GM19240 (cell line): ENCODE measurements at regions not wholly inside any gene's neighbourhood (a gene's known extent, or its start where the extent isn't known, plus 50 kb on each side); places are given as distances from the start of the nearest gene placed in this dataset.
"Not testable (repeated sequence)": the region's sequence is repeated elsewhere in the genome, so short reads cannot be mapped to it uniquely, and the experiment has no call there.

Experiments
- DNase-seq: peaks from one replicate; pipeline ENCODE4 v3.0.0; 2011; ENCODE audit warnings: low spot score; ENCODE audit not compliant: insufficient read length

DNA sequence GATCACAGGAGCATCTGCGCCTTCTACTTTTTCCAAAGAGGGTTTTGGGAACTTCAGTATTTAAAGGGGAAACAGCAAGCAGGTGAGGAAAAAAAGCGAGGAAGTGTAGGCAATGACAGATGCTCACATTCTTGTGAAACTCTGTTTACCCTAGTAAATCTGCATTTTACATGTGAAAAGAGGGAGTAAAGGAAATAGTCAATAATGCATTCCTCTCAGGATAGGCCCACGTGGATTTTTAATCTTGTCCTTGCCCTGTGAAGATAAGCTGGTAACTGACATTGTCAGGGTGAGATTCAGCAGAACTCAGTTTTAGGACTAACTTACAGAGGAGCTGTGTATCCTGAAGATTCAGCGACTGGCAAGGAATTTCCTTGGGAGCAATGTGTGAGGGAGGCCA, 1119.2 kb upstream of the TMEM132C start:
- DNase-seq: no peak

DNA sequence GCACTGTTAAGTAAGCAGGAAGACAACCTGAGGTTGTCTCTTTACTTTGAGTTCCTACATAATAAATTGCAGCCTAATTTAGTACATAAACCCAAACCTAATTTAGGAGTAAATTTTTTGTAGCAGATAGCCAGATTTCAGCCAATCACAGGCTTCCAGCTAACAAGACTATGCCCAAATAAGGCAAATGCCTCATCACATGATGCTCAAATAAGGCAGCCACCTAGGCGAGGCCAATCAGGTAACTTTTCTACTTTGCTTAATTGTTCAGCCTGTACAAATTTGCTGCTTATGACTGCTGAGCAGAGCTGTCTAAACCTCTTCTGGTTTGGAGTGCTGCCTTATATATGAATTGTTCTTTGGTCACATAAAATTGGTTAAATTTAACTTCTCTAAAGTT, 1118.7 kb upstream of the TMEM132C start:
- no peak for DNase-seq

DNA sequence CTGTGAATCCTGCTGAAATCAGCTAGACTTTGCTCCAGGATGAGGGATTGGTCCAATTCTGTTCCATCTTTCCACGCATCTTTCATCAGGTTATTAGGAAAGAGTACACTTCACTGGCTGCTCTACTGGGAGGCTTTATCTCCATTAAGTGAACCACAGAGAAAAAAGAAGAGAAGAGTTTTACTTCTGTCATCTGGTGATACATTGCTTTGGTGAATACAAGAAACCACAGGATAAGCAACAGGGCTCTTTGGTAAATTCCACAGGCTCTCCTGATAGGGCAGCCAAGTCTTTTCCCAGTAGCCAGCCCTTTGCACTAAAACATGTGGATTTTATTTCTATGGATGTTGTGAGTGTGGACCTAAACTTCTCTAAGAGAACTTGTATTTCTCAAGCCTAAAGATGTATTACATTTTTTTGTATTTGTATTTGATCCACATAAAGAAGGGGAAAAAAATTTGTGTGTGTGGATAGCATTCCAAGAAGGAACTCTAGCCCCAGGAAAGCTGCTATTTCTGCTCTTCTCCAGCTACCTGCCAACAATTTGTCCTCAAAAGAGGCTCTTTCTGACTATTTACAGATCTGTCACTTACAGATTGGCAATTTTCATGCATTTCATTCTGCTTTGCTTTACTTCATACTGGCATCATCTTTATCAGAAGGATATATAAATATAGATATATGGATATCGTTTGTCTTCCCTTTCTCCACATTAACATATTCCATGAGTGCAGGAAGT, 1117.6 kb upstream of the TMEM132C start:
- DNase-seq: no peak

DNA sequence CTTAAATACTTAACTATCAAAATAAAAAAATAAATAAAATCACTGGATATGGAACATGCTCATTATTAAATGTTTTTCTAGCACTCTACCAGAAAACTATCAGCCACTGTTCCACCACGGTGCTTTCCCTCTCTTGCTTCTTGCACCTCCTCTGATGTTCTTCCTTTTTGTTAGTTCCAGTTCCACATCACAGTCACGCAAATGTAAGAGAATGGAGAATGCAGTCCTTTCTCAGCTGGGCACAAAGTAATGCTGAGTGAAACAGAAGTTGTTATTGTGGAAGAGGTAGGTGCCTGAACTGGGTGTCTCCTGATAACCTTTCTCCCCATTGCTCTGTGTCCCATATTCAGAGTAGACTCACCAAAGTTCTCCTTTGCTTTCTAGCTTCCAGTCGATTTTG, 1116.9 kb upstream of the TMEM132C start:
- DNase-seq: no peak

DNA sequence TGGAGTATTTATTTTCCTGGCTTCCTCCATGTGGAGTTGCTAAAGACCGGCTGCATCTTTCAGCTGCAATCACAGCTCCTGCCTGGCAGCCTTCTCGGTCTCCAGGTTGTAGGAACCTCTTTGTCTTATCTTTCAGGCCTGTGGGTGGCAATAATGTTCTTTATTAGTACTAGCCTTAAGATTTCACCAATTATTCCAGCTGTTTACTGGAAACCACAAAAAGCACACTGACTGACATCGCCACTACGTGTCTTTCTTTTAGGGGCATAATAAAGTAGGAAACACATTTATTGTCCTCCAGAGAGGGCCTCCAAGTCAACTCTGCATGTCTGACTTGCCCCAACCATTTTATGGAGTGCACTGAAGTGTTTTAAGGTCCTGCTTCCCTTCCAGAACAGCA, 1116.5 kb upstream of the TMEM132C start:
- no peak for DNase-seq

DNA sequence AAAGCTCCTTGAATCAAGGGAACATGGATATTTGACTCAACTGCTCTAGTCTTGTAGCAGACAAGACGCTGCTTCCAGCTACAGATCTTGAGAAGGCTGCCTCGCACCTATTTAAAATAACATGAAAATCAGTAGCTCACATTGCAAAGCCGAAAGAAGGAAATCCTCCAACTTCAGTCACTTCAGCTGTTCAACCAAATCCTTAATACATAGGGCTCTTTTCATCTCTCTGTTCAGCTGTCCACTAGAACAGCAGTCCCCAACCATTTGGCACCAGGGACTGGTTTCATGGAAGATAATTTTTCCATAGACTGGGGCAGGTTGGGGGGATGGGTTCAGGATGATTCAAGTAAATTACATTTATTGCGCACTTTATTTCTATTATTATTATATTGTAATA, 1116.0 kb upstream of the TMEM132C start:
- DNase-seq: no peak

DNA sequence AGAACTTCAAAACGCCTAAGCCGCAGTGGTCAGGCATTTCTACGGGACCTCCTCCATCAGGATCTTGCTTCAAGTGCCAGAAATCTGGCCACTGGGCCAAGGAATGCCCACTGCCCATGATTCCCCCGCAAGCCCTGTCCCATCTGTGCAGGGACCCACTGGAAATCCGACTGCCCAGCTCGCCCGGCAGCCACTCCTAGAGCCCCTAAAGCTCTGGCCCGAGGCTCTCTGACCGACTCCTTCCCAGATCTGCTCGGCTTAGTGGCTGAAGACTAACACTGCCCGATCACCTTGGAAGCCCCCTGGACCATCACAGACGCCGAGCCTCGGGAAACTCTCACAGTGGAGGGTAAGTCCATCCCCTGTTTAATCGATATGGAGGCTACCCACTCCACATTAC, 1113.0 kb upstream of the TMEM132C start:
- no peak for DNase-seq

DNA sequence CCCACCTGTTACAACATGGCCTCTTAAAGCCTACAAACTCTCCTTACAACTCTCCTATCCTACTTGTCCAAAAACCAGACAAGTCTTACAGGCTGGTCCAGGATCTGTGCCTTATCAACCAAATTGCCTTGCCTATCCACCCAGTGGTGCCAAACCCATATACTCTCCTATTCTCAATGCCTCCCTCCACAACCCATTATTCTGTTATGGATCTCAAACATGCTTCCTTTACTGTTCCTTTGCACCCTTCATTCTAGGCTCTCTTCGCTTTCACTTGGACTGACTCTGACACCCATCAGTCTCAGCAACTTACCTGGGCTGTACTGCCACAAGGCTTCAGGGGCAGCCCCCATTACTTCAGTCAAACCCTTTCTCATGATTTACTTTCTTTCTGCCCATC, 1112.1 kb upstream of the TMEM132C start:
- DNase-seq: not testable (repeated sequence)

DNA sequence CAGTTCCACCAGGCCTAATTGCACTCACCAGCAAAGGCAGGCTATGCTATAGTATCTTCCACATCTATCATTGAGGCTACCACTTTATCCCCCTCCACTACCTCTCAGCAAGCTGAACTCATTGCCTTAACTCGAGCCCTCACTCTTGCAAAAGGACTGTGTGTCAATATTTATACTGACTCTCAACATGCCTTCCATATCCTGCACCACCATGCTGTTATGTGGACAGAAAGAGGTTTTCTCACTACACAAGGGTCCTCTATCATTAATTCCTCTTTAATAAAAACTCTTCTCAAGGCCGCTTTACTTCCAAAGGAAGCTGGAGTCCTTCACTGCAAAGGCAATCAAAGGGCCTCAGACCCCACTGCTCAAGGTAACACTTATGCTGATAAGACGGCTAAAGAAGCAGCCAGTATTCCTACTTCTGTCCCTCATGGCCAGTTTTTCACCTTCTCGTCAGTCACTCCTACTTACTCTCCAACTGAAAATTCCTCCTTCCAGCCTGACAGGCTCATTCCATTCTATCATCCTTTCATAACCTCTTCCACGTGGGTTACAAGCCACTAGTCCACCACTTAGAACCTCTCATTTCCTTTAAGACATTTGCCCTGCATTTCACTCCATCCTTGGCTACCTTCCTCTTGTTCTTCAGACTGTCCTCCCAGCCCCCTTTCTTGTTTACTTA, 1110.9 kb upstream of the TMEM132C start:
- DNase-seq: not testable (repeated sequence)

DNA sequence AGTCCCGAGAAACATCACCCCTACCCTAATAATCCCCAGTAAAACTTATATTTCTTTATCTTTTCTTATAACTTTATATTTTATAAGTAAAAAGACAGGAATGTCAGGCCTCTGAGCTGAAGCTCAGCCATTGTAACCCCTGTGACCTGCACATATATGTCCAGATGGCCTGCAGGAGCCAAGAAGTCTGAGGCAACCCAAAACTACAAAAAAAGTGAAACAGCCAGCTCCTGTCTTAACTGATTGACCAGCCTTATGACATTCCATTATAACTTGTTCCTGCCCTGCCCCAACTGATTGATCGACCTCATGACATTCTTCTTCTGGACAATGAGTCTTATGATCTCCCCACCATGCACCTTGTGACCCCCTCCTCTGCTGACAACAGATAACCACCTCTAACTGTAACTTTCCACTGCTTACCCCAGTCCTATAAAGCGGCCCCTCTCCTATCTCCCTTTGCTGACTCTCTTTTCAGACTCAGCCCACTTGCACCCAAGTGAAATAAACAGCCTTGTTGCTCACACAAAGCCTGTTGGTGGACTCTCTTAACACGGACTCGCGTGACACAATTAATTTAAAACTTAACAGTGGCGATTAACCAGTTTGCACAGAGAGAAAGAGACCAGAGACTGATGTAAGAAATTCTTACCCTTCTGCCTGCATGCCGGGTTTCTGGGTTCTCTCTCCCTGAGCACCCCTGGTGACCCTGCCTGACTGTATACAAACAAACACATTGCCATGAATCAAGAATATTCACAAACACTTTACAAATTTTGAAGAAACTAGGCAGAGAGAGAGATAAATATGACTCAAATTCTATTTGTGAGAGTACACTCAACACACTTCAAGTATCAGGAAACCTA, 1109.2 kb upstream of the TMEM132C start:
- not testable (repeated sequence) for DNase-seq

DNA sequence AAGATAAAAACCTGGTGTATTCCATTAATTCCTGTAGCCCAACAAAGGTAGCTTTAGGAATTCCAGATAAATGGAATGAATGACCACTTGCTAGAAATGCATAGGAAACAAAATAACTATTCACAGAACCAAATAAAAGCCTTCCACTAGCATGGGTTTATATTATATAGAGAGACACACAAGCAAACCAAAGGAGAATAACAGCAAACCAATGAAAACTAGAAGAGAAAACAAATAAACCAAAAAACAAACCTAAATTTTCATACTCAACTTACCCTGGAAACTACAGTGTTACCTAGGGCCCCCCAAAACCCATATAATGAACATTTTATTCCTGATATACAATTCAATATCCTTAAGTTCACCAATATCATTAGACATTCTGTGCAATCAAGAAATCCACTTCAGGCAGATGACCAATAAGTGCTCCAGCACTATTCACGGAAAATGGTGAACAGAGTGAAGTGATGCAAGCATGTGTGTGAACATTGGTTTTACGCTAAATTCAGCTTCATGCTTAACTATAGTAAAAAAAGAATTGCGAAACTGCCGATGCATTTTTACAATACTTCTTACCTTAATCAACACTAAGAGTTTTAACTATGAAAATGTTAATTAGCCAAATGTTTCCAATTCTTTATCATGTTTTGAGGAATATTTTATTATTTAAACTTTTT, 1108.4 kb upstream of the TMEM132C start:
- DNase-seq: no peak

DNA sequence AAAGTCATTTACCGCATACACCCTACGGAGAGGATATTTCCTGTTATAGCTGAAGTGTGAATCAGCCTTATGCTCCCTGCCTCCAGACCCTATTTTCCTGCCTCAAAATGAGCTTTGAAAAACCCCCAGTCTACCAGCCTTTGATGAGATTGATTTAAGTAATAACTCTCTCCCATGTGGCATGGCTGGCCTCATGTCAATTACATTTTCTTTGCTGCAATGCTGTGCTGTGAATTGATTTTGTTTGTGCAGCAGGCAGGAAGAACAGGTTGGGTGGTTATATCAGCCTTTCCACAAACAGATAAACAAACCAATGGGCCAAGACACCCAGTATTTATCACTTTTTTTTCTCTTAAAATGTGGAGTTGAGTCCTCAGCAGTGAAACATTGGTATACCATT, 1105.5 kb upstream of the TMEM132C start:
- no peak for DNase-seq

DNA sequence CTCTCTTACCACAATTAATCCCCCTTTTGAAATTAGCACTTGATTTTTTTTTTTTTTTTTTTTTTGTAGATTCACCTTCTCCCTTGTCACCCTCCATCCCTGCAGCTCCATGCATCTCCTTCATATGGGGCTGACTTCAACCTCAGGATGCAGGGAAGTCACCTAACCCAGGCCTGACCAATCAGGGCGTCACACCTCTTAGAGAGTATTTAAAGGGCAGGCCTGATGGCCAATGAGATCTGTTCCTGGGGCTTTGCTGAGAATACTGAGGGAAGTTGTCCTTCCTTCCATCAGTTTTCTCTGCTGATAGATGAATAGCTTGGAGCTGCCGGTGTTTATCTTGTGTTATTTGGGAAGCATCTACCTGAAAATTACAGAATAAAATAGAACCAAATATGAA, 1104.7 kb upstream of the TMEM132C start:
- DNase-seq: no peak

DNA sequence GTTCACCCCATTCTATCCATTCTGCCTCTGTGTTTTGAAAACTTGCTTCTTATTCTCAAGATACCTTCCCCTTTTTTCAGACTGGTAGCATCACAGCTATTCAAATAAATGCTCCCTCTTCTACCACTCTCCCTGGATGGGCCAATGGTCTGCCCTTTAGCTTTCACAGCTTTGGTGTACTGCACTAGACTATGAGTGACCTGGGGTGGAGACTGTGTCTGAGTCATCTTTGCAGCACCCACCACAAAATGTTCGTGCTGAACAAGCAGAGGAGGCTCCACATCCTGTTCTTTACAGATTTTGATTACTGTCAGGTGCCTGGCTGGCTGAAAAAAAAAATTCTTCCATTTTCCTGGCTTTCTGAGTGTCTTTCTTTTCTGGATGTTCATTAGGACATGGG, 1104.1 kb upstream of the TMEM132C start:
- DNase-seq: no peak

DNA sequence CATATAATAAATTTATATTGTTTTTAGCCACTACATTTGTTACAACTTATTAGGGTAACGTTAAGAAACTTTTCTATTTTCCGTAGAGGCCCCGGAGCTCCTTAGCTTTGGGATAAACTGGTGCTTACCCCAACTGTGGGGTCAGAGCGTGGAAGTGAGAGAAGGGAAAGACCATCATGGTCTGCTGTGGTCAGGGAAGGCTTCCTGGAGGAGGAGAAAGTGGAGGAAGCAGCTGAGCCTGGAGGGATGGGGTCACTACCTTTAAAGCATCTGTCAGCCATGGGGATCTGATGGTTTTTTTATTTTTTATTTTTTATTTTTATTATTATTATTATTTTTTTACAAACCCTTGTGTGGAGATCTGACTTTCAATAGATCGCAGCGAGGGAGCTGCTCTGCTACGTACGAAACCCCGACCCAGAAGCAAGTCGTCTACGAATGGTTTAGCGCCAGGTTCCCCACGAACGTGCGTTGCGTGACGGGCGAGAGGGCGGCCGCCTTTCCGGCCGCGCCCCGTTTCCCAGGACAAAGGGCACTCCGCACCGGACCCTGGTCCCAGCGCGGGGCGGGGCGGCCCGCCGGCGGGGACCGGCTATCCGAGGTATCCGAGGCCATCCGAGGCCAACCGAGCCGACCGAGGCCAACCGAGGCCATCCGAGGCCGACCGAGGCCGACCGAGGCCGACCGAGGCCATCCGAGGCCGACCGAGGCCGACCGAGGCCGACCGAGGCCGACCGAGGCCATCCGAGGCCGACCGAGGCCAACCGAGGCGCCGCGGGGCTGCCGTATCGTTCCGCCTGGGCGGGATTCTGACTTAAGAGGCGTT, 1101.2 kb upstream of the TMEM132C start:
- no peak for DNase-seq

DNA sequence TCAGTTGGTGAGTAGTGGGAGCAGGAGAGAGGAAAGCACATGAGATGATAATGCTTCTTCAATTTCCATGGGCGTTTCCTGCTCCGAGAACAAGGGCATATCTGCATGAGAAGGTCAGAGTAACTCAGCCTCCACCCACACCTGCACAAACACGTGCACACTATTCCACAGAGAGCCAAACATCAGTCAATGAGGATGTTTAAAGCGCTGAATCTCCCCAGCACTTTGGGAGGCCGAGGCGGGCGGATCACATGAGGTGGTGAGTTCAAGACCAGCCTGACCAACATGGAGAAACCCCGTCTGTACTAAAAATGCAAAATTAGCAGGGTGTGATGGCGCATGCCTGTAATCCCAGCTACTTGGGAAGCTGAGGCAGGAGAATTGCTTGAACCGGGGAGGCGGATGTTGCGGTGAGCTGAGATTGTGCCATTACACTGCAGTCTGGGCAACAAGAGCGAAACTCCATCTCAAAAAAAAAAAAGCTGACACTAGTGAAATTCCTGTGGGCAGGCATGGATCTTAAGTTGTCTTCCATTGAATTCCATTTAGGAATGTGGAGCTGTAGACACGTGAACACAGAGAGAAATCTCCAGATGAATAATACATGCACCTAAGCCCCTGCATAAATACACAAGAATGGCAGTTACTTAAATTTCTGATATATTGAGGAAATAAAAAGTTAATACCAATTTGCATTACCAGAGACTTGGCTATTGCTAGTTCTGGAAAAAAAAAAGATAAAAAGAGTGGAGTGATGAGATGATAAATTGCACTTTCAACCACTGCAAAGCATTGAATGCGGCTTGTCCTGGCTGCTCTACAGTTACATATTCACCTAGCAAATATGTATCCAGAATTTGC, 1097.4 kb upstream of the TMEM132C start:
- DNase-seq: no peak

DNA sequence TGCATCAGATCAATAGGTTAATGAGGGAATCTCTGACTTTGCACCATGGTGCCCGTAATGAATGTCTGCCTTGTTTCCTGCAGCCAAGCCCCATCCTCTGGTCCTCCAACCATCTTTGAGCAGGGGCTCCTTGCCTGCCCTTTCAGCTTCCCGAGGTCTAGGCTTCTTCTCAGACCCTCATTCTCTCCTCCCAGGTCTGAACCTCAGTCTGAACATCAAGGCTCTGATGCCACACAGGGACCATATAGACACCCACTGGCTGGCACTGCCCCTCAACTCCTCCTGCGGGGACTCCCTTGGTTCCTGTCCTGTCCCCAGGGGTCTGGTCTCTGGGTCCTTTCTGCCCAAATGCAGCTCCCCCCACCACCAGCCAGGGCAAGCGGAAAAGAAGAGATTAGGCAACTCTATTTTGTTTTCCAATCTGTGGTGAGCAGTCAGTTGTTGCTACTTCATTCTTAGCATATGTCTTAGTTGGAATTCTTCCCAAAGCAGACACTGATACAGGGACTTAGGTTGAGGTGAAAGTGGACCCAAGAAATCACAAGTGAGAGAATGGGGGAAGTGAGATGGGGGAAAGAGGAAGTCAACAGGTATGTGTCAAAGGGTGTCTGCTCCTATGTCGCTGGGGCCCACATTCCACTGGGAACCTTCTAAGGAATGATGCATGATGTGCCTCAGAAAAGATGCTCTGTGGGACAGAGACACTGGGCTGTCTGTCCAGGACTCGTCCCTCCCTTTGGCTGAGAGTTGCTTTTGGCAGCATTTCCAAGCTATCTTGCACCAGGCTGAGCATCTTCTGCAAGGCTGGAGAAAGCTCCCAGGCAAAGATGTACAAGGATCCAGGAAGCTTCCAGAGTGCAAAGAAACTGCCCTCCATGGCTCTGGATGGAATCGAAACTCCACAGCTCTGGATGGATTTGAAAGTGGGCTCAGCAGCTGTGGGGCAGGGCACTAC, 1096.5 kb upstream of the TMEM132C start:
- no peak for DNase-seq

DNA sequence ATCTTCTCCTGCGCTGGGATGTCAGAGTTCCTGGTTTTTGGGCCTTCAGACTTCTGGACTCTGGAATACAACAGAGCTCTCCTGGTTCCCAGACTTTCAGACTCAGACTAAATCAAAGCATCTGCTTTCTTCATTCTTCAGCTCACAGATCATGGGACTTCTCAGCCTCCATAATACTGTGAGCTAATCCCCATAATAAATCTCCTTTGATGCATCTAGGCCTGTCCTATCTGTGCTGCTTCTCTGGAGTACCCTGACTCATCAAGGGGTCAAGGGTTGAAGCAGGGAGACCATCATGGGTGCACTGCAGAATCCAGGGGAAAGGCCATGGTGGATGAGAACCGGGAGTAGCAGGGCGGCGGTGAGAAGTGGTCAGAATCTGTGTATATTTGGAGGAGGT, 1094.1 kb upstream of the TMEM132C start:
- no peak for DNase-seq

DNA sequence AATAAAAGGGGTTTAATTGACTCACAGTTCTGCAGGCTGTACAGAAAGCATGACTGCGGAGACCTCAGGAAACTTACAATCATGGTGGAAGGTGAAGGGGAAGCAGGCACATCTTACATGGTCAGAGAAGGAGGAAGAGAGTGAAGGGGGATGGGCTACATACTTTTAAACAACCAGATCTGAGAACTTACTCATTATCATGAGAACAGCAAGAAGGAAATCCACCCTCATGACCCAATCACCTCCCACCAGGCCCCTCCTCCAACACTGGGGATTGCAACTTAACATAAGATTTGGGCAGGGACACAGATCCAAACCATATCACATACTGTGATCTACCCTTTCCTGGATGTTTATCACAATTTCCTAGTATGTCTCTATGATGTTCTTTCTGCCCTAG, 1093.0 kb upstream of the TMEM132C start:
- DNase-seq: not testable (repeated sequence)
